HG03039 (cell line): ENCODE measurements at regions not wholly inside any gene's neighbourhood (a gene's known extent, or its start where the extent isn't known, plus 50 kb on each side); places are given as distances from the start of the nearest gene placed in this dataset.

ENCODE experiments used
- ATAC-seq: cut with Tn5 transposase; IDR thresholded peaks from one replicate; pipeline ENCODE4 v1.9.1; 2021; ENCODE audit warnings: mild to moderate bottlenecking, moderate library complexity; ENCODE audit not compliant: unreplicated experiment

DNA sequence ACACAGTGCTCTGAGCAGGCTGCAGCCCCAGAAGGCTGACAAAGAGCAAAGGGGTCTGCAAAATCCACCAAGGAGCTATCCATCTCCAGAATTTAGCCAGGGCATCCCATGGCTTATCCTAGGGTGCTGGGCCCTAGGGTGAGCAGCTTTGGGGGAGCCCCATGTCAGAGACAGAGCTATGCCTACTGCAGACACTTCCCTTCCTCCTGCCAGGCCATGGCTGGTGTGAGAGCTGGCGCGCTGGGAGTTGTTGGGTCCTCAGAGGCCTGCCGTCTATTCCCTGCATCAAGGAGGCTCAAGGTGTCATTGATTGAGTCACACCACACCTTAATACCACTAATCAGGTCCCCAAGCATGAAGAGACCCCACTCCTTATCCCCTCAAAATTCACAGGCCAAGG, 85.3 kb upstream of the TP53I11 start:
- no peak for ATAC-seq

DNA sequence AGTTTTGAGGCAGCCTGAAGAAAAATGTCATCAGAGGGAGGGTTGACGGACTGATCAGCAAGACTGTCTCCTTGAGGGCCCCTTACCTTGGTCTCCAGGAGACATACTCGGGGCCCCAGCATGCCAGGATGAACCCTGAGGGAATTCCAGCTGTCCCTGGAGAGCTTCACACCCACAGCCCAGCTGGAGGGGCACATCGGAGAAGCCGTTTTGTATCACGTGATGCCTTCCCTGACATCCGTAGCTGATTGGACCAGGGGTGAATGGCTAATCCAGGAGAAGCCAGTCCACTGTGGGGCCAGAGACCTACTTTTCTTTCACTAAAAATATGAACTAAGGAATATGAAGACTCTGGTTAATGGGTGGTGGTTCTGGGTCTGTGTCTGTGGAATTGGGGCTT, 86.0 kb upstream of the TP53I11 start:
- ATAC-seq: no peak

DNA sequence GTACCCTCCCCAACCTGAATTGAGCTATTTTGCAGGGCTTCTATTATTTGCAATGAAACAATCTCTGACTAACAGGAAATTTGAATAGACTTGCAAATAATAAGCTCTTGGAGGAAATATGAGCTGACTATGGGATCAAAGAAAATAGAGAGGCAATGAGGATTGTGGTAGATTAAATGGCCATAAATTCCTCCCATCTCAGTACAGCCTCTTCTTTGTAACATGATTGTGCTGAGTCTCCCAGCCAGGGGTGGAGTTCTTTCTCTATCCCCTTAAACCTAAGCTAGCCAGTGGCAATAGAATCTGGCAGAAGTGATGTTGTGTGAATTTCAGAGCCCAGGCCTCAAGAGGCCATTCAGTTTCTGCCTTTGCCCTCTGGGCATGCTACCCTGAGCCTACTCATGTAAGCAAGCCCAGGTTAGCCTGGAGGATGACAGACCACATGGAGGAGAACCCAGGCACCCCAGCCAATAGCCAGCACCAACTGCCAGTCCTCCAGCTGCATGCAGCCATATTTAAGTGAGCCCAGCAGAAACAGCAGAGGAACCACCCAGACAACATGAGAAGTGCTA, 86.8 kb upstream of the TP53I11 start:
- no peak for ATAC-seq

DNA sequence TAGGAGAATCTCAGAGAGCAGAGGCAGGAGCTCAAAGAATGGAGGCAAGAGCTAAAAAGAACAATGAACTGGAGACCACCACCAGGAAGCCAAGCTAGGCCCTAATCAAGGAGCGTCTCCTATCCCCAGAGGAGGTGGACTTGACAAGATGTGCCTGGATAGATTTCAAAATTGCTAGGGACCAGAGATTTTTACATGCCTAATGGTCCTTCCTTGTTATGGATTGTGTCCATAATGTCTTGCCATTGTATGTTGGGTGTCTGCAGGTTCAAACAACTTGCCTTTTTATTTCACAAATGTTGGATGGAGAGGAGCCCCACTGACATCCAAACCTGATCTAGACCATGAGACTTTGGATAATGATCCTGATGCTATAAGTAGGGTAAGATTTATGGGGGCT, 88.2 kb upstream of the TP53I11 start:
- ATAC-seq: no peak

DNA sequence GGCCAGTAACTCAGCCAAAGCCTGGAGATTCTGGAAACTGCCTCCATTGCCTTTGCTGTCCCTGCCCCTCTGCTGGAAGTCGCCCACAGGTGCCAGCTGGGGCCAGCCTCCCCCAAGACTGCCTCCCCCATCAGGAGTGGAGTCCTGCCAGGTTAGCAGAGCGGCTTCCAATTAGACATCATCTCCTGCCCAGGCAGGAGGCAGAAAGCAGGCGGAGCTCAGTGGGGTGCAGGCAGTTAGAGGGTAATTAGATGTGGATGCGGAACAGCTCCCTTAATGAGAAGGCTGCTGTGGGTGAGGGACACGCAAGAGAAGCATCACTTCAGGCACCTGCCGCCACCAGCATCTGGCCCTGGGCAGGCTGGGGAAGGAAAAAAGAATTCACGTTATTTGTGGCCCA, 90.9 kb upstream of the TP53I11 start:
- ATAC-seq: no peak

- ATAC-seq: no peak
Measured at GRCh38 chr11:45042560-45042959, 91.9 kb upstream of the TP53I11 start.

- no peak for ATAC-seq
Measured at GRCh38 chr11:45043755-45044475, 93.2 kb upstream of the TP53I11 start.

- no peak for ATAC-seq
Measured at GRCh38 chr11:45045683-45046471, 95.2 kb upstream of the TP53I11 start.

DNA sequence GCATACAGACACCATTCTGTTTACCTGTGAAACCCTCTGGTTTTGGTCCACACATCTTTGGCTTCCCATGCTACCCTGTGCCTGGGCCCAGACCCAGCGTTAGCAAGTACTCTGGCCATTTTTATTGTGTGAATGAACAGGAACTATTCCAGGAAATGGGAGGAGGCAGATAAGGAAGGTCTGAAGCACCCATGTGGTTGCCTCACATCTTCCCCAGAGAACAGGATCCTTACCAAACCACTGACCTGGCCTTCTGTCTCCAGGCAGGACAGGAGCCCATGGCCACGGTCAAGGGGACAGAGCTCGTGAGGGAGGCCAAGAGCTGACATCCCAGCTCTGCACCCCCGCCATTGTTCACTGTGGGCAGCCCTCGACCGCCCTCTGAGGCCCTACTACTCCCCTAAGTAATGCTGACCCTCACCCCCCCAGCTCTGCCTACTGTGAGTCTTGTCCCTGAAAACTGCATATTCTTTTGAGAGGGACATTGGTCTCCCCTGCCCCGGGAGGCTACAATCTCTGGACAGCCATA, 97.7 kb upstream of the TP53I11 start:
- ATAC-seq: no peak

GRCh38 chr11:45048870-45049691, 97.4 kb upstream of the PRDM11 start:
- ATAC-seq: no peak

DNA sequence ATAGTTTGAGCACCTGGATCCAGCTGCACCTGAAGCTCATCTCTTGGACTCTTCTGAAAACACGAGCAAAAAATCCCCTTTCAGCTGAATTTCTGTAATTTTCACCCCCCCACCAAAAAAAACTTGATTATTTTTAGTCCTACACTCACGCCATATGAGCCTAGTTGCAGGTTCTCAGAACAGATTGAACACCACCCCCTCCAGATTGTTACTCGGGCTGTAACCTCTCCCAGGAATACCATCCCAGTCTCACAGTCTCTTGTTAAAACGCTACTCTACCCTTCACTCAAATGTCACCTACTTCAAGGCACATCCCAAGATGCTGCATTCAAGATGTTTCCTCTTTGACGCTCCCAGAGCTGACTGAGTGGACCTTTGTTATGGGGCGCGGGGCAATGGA, 96.3 kb upstream of the PRDM11 start:
- ATAC-seq: no peak

DNA sequence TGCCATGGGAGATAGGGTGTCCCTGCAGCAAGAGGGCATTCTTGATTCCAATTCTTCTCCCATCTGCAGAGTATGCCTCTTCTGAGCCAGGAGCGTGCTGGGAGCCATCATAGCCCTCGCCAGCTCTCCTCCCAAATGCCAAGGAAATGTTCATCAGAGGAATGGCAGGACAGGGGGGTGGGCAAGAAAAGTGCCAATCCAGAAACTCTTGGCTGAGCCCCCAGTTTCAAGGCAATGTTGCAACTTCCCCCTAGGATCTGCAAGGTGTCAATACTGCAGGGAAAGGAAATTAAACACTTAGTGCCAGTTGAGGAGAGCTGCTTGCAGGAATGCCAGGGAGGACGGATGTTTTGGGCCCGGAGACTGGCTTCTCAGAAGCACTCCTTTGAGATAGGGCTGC, 94.8 kb upstream of the PRDM11 start:
- no peak for ATAC-seq

- no peak for ATAC-seq
Measured at GRCh38 chr11:45052361-45052760, 94.1 kb upstream of the PRDM11 start.

DNA sequence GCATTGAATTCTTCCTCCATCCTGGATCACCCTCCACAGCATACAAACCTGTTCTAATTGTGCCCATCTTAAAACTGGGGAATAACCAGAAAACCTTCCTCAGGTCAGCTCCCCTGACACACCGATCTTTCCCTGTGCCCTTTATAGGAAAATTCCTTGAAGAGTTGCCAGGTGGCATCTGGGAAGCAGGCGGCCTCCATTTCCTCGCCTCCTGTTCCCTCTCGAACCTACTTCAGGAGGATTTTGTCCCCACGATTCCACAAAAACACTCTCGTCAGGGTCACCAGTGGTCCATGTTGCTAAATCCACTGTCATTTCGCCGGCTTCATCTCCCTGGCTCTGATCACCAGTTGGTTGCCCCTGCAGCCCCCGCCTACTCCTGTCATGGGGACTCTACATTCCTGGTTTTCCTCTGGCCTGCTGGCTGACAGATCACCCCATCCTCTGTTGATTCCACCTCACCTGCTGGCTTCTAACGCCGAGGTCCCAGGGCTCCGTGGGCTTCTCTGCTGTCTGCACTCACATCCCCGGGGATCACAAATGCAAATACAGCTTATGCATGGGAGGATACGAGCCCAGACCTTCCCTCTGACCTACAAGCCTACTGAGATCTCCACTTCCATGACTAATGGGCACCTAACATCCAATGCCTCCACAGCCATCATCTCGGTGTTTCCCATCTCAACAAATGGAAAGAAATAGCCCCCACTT, 92.5 kb upstream of the PRDM11 start:
- no peak for ATAC-seq

DNA sequence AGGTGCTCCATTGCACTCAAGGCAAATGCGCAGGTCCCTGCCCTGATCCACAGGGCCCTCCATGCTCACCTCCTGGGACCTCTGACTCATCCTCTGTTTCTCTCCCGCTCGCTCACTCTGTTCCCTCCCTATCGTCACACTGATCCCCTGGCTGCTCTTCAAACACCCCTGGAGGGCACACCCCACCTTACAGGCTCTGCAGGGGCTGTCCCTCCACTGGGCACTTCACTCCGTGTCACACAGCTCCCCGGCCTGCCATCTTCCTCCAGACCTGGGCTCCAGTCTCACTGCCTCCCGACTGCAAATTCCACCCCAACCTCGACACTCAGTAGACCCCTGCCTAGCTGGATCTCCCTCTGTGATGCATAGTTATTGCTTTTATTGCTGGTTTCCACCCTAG, 91.5 kb upstream of the PRDM11 start:
- no peak for ATAC-seq

- ATAC-seq: no peak
Measured at GRCh38 chr11:45056529-45056928, 89.9 kb upstream of the PRDM11 start.

DNA sequence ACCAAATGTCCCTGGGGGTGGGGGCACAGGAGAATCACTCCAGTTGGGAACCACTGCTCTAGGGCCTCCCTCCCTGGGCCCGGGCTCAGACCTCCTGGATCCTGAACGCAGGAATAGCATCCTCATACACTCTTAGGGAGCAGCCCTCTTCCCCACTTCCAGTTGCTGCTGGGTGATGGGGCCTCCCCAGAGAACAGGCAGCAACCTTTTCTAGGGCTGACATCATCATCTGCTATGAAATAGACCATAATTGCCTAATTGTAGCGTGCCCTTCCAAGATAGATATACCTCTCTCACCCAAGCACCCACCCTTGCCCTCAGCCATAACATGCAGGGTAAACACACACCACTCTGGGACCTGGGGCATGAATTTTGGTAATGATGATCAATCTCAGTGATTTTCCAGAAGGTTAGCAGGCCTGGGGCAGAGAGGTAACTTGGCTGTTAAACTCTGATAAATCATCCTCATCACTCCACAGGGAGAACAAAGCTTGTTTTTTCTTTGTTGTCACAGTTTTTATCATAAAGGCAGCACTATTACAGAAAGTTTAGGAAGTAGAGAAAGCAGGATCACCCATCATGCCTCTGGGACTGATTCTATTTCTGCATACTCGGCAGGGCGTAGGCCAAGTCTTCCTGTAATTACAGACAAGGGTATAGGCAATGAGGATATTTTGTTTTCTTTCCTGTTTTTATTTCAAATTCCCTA, 88.3 kb upstream of the PRDM11 start:
- ATAC-seq: no peak

DNA sequence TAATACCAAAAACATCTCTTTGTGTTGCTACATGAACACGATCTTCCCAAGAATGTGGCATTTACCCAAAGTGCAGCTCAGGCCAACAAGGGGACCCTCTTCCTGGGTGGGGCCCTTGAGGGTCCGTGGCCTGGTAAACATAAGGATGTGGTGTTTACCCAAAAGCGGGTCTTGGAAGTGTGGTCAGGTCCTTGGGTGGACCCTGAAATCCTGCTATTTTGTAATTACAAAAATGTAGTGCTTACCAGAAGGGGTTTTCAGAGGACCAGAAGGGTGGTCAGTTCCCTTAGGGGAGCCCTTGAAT, 87.8 kb upstream of the PRDM11 start:
- ATAC-seq: no peak

DNA sequence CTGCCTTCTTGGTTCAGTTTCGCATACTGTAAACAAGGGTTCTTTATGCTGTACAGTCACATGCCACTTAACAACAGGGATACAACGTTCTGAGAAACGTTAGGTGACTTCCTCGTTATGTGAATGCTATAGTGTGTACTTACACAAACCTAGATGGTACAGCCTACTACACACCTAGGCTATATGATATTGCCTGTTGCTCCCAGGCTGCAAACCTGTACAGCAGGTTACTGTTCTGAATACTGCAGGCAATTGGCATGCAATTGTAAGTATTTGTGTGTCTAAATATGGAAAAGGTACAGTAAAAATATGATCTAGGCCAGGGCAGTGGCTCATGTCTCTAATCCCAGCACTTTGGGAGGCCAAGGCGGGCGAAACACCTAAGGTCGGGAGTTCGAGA, 85.7 kb upstream of the PRDM11 start:
- no peak for ATAC-seq

- ATAC-seq: no peak
Measured at GRCh38 chr11:45061641-45062040, 84.8 kb upstream of the PRDM11 start.
